HCT116 (cell line): ENCODE measurements at regions not wholly inside any gene's neighbourhood (a gene's known extent, or its start where the extent isn't known, plus 50 kb on each side); places are given as distances from the start of the nearest gene placed in this dataset.

Experiments
- ATAC-seq: fragments of 200-7000 bp; cut with Tn5 transposase; 2 replicates; pipeline ENCODE4 v1.9.1; 2020; ENCODE audit warnings: mild to moderate bottlenecking, moderate library complexity
- BruUV-seq: library from RNA; stranded (reverse); fragments of 400-500 nt; replicated peaks from 2 replicates; lab custom pipeline; 2021; lab: Mats Ljungman, UMichigan
- CTCF ChIA-PET: fragments of 300-600 bp; sonication (Branson Sonifier 250); formaldehyde crosslinking; loops from one replicate; lab custom pipeline; 2021; ENCODE audit warnings: antibody characterized with exemption; lab: Charles Lee
- POLR2A ChIA-PET: fragments of 300-600, 350-600 bp; sonication (Branson Sonifier 250); formaldehyde crosslinking; loops from one replicate; lab custom pipeline; 2021; ENCODE audit warnings: antibody characterized with exemption; lab: Charles Lee
- RAD21 ChIA-PET, 2 experiments: fragments of 300-600 bp; sonication (Branson Sonifier 250); formaldehyde crosslinking; loops; one replicate each; lab custom pipeline; 2023; ENCODE audit warnings: low total read pairs in 2 of 2; ENCODE audit not compliant: uncharacterized antibody in 2 of 2, unreplicated experiment in 2 of 2, low non-redundant PET in 1 of 2; lab: Charles Lee
- DNase-seq: peaks from one replicate; pipeline ENCODE4 v3.0.0-alpha.2; 2010; ENCODE audit warnings: low read depth, low spot score
- H2AFZ ChIP-seq: fragments of 200-600 bp; shearing (Covaris generic), sonication (generic); 2 replicates; pipeline ENCODE4 v1.6.1; 2017; ENCODE audit warnings: low read depth, mixed run types, mixed read lengths, antibody characterized with exemption, low read length; ENCODE audit not compliant: poor library complexity, severe bottlenecking
- H3K27ac ChIP-seq: 2 replicates; pipeline ENCODE4 v1.5.1; 2012; ENCODE audit warnings: low read depth, low read length
- H3K27me3 ChIP-seq: fragments of 200-600 bp; sonication (generic); 2 replicates; pipeline ENCODE4 v1.6.1; 2016; ENCODE audit warnings: mixed run types, low read length, mixed read lengths; ENCODE audit not compliant: insufficient read depth
- H3K36me3 ChIP-seq, 2 experiments: fragments of 200-500 bp in 1 of 2; fragments of 200-600 bp in 1 of 2; sonication (Bioruptor generic) in 1 of 2; sonication (generic) in 1 of 2; 2 replicates each; pipeline versions ENCODE4 v1.5.1 to v1.6.1; 2014 to 2016; ENCODE audit warnings: low read length in 2 of 2, inconsistent platforms in 1 of 2, mixed read lengths in 1 of 2, mixed run types in 1 of 2; ENCODE audit not compliant: insufficient read depth in 2 of 2, control insufficient read depth in 1 of 2
- H3K4me1 ChIP-seq, 2 experiments: fragments of 200-600 bp in 1 of 2; sonication (generic) in 1 of 2; 2 replicates each; pipeline versions ENCODE4 v1.5.1 to v1.6.1; 2012 to 2017; ENCODE audit warnings: low read length in 2 of 2, inconsistent platforms in 1 of 2, mild to moderate bottlenecking in 1 of 2, mixed read lengths in 1 of 2, mixed run types in 1 of 2, moderate library complexity in 1 of 2; ENCODE audit not compliant: insufficient read depth in 2 of 2, control insufficient read depth in 1 of 2
- H3K4me2 ChIP-seq: fragments of 200-600 bp; sonication (generic); 2 replicates; pipeline ENCODE4 v1.6.1; 2017; ENCODE audit warnings: mixed run types, low read length, mixed read lengths
- H3K4me3 ChIP-seq, 2 experiments: fragments of 200-600 bp in 1 of 2; sonication (generic) in 1 of 2; replicated peaks in 1 of 2; 2 replicates each; pipeline ENCODE4 v1.5.1; 2011 to 2016; ENCODE audit warnings: low read length in 2 of 2, control low read depth in 1 of 2, low read depth in 1 of 2, mild to moderate bottlenecking in 1 of 2, mixed read lengths in 1 of 2, mixed run types in 1 of 2
- H3K79me2 ChIP-seq: fragments of 200-600 bp; sonication (generic); 2 replicates; pipeline ENCODE4 v1.6.1; 2017; ENCODE audit warnings: mild to moderate bottlenecking, mixed run types, low read length, moderate library complexity, mixed read lengths; ENCODE audit not compliant: insufficient read depth
- H3K9ac ChIP-seq: fragments of 200-600 bp; sonication (generic); 2 replicates; pipeline ENCODE4 v1.6.1; 2016; ENCODE audit warnings: low read length, mixed read lengths
- H3K9me2 ChIP-seq: fragments of 200-600 bp; sonication (generic), shearing (Covaris generic); 2 replicates; pipeline ENCODE4 v1.6.1; 2017; ENCODE audit warnings: mixed run types, mild to moderate bottlenecking, moderate library complexity; ENCODE audit not compliant: insufficient read depth
- H3K9me3 ChIP-seq, 2 experiments: fragments of 200-500 bp in 1 of 2; fragments of 200-600 bp in 1 of 2; sonication (Bioruptor generic) in 1 of 2; sonication (generic) in 1 of 2; 2 replicates each; pipeline ENCODE4 v1.6.1; 2014 to 2017; ENCODE audit warnings: low read length in 2 of 2, mixed read lengths in 2 of 2, inconsistent platforms in 1 of 2, low read depth in 1 of 2, mild to moderate bottlenecking in 1 of 2, mixed run types in 1 of 2, moderate library complexity in 1 of 2; ENCODE audit not compliant: control insufficient read depth in 1 of 2, insufficient read depth in 1 of 2
- H4K20me1 ChIP-seq: fragments of 200-600 bp; sonication (generic), shearing (Covaris generic); 2 replicates; pipeline ENCODE4 v1.6.1; 2017; ENCODE audit warnings: mixed run types, mild to moderate bottlenecking, moderate library complexity; ENCODE audit not compliant: insufficient read depth
- ATF3 ChIP-seq: IDR thresholded peaks from 2 replicates; pipeline ENCODE4 v1.6.1; 2012
- CEBPB ChIP-seq: IDR thresholded peaks from 2 replicates; pipeline ENCODE4 v1.6.1; 2012; ENCODE audit warnings: low read depth
- EGR1 ChIP-seq: IDR thresholded peaks from 2 replicates; pipeline ENCODE4 v1.6.1; 2012; ENCODE audit warnings: low read depth
- ELF1 ChIP-seq: IDR thresholded peaks from 2 replicates; pipeline ENCODE4 v1.6.1; 2012; ENCODE audit warnings: low read depth, borderline replicate concordance
- EZH2 ChIP-seq: fragments of 200-600 bp; sonication (generic); IDR thresholded peaks from 2 replicates; pipeline ENCODE4 v1.6.1; 2017; ENCODE audit warnings: antibody characterized with exemption, mixed run types
- EZH2phosphoT487 ChIP-seq: fragments of 200-600 bp; IDR thresholded peaks from 2 replicates; pipeline ENCODE4 v1.6.1; 2018; ENCODE audit warnings: antibody characterized with exemption, borderline replicate concordance
- POLR2A ChIP-seq: IDR thresholded peaks from 2 replicates; pipeline ENCODE4 v1.7.0; 2011; ENCODE audit warnings: borderline replicate concordance; ENCODE audit not compliant: insufficient read depth, insufficient read length; ENCODE audit errors: extremely low read depth
- SIN3A ChIP-seq: IDR thresholded peaks from 2 replicates; pipeline ENCODE4 v1.6.1; 2012; ENCODE audit warnings: low read depth
- SP1 ChIP-seq: IDR thresholded peaks from 2 replicates; pipeline ENCODE4 v1.6.1; 2012; ENCODE audit warnings: low read depth
- TCF7L2 ChIP-seq: IDR thresholded peaks from 2 replicates; pipeline ENCODE4 v1.7.0; 2011; ENCODE audit warnings: borderline replicate concordance, inconsistent platforms; ENCODE audit not compliant: insufficient read depth, insufficient read length; ENCODE audit errors: extremely low read depth
- YY1 ChIP-seq: IDR thresholded peaks from 2 replicates; pipeline ENCODE4 v1.6.1; 2011; ENCODE audit warnings: low read length, low read depth, moderate library complexity, mild to moderate bottlenecking; ENCODE audit not compliant: insufficient replicate concordance; ENCODE audit errors: extremely low read depth
- ZNF274 ChIP-seq: fragments of 200-500 bp; sonication (Bioruptor generic); IDR thresholded peaks from 2 replicates; pipeline ENCODE4 v1.6.1; 2014; ENCODE audit warnings: mild to moderate bottlenecking, low read depth, low read length, inconsistent platforms
- intact Hi-C: fragments of 100-400 bp; cut with micrococcal nuclease; formaldehyde crosslinking; loops from 2 replicates; pipeline ENCODE4 v1.10.0; 2022
- TF ChIP-seq, protein P1 (sequence below): IDR thresholded peaks from 2 replicates; pipeline ENCODE4 v1.6.1; 2011; ENCODE audit warnings: mild to moderate bottlenecking, low read length, moderate library complexity; ENCODE audit not compliant: insufficient replicate concordance; ENCODE audit errors: extremely low read depth
- TF ChIP-seq, protein P2 (sequence below): IDR thresholded peaks from 2 replicates; pipeline ENCODE4 v1.6.1; 2012; ENCODE audit warnings: low read depth

DNA sequence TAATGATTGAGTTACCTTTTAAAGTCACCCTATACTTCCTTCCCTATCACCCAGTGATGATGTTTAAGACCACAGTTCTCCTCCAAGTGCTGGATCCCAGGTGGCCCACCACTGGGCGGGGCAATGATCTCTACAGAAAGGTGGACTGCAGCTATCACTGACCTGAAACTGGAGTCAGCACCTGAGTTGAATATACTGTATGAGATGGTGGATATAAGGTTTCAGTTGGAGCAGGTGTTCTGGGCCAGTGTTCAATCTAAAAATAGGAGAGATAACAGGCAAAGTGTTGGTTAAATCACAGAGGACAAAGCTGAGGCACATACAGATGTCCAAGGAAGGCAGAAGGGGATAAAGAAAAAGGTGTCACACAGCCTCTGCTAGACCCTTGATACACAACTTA, 96.6 kb downstream of the SIPA1L2 start:
- ChIA-PET POLR2A (no interaction called here), CTCF (no interaction called here), RAD21 (no interaction called here)
- H3K9me2 ChIP-seq: no peaks in the 10 kb centered on the region
- no peaks in the 10 kb centered on the region for H3K9me3 ChIP-seq
- DNase-seq (no peak), ATAC-seq (no peak)
- intact Hi-C loops: no loop called here
- TF ChIP-seq SP1: no peak
- TF ChIP-seq EZH2phosphoT487: no peak
- no peak for TF ChIP-seq CEBPB
- TF ChIP-seq TCF7L2: no peak
- TF ChIP-seq ATF3: no peak
- TF ChIP-seq EZH2: no peak
- no peak for TF ChIP-seq EGR1
- TF ChIP-seq POLR2A: no peak
- TF ChIP-seq ELF1: no peak
- TF ChIP-seq, protein P1, sequence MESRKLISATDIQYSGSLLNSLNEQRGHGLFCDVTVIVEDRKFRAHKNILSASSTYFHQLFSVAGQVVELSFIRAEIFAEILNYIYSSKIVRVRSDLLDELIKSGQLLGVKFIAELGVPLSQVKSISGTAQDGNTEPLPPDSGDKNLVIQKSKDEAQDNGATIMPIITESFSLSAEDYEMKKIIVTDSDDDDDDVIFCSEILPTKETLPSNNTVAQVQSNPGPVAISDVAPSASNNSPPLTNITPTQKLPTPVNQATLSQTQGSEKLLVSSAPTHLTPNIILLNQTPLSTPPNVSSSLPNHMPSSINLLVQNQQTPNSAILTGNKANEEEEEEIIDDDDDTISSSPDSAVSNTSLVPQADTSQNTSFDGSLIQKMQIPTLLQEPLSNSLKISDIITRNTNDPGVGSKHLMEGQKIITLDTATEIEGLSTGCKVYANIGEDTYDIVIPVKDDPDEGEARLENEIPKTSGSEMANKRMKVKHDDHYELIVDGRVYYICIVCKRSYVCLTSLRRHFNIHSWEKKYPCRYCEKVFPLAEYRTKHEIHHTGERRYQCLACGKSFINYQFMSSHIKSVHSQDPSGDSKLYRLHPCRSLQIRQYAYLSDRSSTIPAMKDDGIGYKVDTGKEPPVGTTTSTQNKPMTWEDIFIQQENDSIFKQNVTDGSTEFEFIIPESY: no peak
- no peak for TF ChIP-seq YY1
- TF ChIP-seq, protein P2, sequence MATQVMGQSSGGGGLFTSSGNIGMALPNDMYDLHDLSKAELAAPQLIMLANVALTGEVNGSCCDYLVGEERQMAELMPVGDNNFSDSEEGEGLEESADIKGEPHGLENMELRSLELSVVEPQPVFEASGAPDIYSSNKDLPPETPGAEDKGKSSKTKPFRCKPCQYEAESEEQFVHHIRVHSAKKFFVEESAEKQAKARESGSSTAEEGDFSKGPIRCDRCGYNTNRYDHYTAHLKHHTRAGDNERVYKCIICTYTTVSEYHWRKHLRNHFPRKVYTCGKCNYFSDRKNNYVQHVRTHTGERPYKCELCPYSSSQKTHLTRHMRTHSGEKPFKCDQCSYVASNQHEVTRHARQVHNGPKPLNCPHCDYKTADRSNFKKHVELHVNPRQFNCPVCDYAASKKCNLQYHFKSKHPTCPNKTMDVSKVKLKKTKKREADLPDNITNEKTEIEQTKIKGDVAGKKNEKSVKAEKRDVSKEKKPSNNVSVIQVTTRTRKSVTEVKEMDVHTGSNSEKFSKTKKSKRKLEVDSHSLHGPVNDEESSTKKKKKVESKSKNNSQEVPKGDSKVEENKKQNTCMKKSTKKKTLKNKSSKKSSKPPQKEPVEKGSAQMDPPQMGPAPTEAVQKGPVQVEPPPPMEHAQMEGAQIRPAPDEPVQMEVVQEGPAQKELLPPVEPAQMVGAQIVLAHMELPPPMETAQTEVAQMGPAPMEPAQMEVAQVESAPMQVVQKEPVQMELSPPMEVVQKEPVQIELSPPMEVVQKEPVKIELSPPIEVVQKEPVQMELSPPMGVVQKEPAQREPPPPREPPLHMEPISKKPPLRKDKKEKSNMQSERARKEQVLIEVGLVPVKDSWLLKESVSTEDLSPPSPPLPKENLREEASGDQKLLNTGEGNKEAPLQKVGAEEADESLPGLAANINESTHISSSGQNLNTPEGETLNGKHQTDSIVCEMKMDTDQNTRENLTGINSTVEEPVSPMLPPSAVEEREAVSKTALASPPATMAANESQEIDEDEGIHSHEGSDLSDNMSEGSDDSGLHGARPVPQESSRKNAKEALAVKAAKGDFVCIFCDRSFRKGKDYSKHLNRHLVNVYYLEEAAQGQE: no peak
- no peak for TF ChIP-seq SIN3A
- TF ChIP-seq ZNF274: no peak
- H2AFZ ChIP-seq: no peak overlapping the region
- BruUV-seq: no TSS peak
- H3K27ac ChIP-seq: no peak overlapping the region
- no peaks in the 10 kb centered on the region for H3K36me3 ChIP-seq
- H4K20me1 ChIP-seq: no peaks in the 10 kb centered on the region
- H3K79me2 ChIP-seq: no peaks in the 10 kb centered on the region
- H3K4me2 ChIP-seq: no peak overlapping the region
- H3K9ac ChIP-seq: no peak overlapping the region
- peaks cover 23 to 47% of the 10 kb centered on the region in 2 experiments for H3K4me1 ChIP-seq
- H3K4me3 ChIP-seq: no peak overlapping the region
- H3K27me3 ChIP-seq: no peaks in the 10 kb centered on the region
